Endometrium (tissue), 2 donors: ENCODE measurements at regions not wholly inside any gene's neighbourhood (a gene's known extent, or its start where the extent isn't known, plus 50 kb on each side); places are given as distances from the start of the nearest gene placed in this dataset.

Source experiments
- FAIRE-seq: peaks from 2 replicates; lab custom pipeline; 2012; peaks lifted over from hg19 to GRCh38; lab: Jason Lieb, UNC
- donor health status: control.
- donor health status: control.

DNA sequence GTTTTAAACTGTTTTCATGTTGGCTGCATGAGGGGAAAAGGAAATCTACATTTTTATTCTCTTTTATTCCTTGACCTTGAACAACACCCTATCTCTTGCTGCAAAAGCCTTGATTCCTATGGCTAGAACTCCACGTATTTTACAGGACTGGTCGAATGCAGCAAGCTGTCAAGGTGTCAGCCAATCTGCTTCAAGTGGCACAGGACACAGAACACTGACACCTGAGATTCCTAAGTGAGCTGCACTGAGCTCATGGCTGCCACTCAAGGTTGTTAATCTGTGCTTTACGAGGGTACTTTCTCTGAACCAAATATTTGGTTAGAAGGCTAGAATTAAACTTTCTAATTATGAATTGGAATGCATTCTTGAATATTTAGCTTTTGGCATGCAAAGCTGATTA is 349.7 kb upstream of the COBL start:
- FAIRE-seq = no peak

DNA sequence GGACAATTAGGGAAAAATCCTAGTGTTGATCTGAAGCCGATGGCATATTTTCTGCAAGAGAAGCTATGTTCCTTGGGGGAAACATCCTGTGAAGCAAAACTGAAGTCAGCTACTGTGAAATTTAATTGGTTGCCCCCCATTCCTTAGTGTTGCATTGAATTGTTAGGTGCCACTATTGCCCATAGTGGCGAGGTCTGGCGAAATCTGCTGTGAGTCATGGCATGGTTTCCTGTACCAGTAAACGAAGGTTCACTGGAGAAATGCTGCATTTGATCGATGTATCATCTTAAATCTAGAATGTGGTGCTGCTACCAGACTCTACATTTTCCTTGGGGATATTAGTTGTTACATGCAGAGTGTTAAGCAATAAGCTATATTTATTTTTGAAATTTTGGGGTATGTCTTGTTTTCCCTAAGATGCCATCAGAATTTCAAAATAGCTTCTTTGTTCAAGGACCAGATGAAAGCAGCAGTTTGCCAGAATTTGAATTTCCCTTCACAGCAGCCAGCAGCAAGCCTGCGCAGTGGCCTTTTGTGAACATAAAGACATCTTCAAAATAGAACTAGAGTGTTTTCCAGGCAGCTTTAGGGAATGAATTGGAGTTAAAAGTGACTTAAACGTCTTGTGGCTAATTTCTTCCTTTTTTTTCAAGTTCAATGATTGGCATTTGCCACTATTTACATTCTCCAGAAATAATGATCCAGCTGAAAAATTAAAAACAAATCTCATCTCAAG is 348.6 kb upstream of the COBL start:
- FAIRE-seq = no peak

- FAIRE-seq = no peak
Measured at GRCh38 chr7:51660516-51660915, 343.9 kb upstream of the COBL start.

DNA sequence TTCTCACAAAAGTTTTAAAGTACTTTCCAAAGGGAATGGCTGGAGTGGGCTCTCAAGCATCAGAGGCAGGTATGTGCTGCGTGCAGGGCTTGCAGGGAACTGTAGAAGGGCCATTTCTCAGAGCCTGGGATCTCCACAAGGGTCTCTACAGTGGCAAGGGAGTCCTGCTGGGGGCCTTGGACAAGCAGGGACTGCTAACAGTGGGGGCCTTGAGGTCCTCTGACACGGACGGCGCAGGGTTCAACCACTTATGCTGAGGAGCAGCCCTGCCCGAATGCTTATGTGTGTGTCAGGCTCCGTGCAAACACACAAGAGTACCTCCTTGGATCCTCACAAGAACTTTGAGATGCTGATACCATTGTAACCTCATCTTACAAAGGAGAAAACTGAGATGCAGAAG is 342.1 kb upstream of the COBL start:
- no peak for FAIRE-seq

DNA sequence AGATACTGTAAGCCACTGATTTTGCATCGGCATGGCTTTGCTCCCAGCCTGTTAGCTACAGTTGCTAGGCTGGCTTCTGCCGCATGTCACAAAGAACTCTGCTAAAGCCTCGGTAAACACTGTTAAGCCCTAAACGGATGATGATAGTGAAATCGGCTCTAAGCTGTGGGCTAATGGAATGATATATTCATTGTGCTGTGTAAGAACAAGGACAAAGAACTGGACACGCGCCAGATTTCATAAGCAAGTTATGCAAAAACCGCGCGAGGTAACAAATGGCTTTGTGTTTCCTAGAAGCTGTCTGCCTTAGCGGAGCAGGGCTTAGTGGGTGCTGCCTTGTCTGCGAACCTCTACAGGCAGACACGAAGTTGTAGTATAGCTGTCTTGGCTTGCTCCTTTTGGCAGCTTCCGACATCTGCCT is 331.3 kb upstream of the COBL start:
- FAIRE-seq = no peak

GRCh38 chr7:51647486-51647885 is 330.9 kb upstream of the COBL start:
- FAIRE-seq = no peak

GRCh38 chr7:51645702-51646298 is 329.2 kb upstream of the COBL start:
- FAIRE-seq = no peak

GRCh38 chr7:51645255-51645654 is 328.6 kb upstream of the COBL start:
- no peak for FAIRE-seq

DNA sequence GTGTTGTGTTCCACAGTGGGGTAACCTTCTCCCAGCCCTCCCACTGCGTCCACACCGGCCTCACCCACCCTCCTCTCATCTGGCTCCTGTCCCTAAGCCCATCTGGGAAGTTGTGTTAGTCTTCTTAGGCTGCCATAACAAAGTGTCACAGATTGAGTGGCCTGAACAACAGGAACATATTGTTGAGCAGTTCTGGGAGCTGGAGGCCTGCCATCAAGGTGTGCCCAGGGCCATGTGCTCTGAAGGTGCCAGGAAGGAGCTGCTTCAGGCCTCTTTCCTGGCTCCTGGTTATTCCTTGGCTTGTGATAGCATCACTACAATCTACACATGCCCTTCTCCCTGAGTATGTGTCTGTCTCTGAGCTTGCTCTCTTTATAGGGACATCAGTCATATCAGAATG is 327.6 kb upstream of the COBL start:
- no peak for FAIRE-seq

- FAIRE-seq = no peak
Measured at GRCh38 chr7:51640841-51641240, 324.2 kb upstream of the COBL start.

- no peak for FAIRE-seq
Measured at GRCh38 chr7:51639661-51640334, 323.2 kb upstream of the COBL start.

GRCh38 chr7:51636503-51636902 is 319.9 kb upstream of the COBL start:
- FAIRE-seq = no peak

DNA sequence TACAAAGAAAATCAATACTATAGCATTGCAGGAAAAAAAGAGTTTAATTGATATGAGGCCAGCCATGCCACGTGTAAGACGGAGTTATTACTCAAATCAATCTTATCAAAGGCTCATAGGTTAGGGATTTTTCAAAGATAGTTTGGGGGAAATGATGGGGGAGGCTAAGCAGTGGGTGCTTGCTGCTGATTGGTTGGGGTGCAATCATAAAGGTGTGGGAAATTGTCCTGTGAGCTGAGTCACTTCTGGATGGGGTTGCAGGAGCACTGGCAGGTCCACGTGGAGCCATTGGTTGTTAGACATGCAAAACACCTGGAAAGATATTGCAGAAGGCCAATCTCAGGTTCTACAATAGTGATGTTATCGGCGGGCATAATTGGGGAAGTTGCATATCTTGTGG is 319.2 kb upstream of the COBL start:
- no peak for FAIRE-seq

- no peak for FAIRE-seq
Measured at GRCh38 chr7:51634538-51634937, 317.9 kb upstream of the COBL start.

DNA sequence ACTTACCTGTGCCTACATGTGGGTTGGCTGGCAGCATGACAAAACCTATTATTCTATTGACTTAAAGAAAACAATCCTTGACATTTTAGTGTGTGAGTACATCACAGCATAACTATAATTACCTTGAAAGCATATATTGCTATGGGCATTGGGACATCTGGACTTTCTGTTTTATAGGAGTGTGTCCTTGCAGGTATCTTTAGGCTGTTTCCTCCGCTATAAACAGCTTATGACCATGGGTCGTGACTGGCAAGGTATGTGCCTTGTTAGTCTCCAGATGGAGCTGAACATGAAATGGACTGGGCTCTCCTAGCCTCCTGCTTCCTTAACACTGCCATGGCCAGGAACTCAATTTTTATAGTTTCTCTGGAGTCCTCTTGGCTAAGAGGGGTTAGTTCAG is 317.4 kb upstream of the COBL start:
- FAIRE-seq = no peak

- FAIRE-seq = no peak
Measured at GRCh38 chr7:51633596-51633995, 317.0 kb upstream of the COBL start.

GRCh38 chr7:51633006-51633405 is 316.4 kb upstream of the COBL start:
- no peak for FAIRE-seq

GRCh38 chr7:51630933-51631332 is 314.3 kb upstream of the COBL start:
- no peak for FAIRE-seq

DNA sequence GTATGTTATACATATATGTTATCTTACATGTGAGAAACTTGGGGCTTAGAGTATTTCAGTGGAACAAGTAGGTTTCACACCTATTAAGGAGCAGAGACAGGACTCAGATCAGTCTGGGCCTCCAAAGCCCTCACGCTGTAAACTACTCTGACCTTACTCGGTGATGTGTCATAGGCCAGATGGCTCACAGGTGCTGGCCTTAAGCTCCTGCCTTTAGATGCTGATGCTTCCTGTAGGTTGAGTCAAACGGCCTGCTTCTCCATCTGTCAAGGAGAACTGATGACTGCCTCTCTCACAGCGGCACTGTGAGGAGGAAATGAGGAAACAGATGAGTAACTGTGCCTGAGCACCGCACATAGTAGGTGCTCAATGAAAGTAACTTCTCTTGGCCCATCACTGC is 312.6 kb upstream of the COBL start:
- FAIRE-seq = no peak

GRCh38 chr7:51621956-51622355 is 305.3 kb upstream of the COBL start:
- FAIRE-seq = no peak

GRCh38 chr7:51620706-51621105 is 304.1 kb upstream of the COBL start:
- no peak for FAIRE-seq

DNA sequence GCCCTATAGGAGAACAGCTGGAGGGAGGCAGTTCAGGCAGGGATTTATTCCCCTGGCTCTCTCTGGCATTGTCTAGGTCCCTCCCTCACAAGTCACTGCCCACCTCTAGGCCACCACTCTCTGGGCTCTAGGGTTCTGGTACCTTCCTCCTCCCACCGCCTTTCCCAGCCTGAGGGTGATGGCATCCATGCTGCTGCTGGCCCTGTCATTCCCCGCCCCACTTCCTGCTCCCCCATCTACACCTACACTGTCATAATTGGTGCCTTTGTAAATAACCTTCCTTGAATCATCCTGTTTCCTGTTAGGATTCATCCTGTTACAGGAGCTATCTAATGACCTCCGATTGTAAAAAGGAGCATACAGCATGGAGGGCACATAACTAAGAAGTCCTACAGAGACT is 303.3 kb upstream of the COBL start:
- no peak for FAIRE-seq

GRCh38 chr7:51617686-51618085 is 301.1 kb upstream of the COBL start:
- no peak for FAIRE-seq

DNA sequence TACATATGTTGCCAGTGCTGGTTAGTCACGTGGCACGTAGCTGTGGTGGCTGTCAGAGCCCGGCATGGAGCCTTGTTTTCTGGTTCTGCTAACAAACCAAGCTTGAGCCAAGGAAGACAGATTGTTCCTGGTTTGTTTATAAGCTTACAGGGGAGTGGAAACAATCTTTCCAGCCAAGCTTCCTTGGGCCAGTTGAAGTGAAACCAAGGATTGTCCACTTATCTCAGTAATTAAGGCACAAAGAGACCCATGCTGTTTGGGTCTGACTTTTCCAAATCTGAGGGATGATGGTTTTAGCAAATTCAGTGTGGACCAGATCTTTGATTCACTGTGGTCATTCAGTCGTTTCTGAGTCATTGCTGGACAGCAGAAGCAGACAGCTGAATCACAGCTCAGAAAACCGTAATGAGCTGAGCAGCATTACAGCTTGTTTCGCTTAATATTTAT is 297.3 kb upstream of the COBL start:
- no peak for FAIRE-seq
